GM12878 (cell line): ENCODE measurements at regions not wholly inside any gene's neighbourhood (a gene's known extent, or its start where the extent isn't known, plus 50 kb on each side); places are given as distances from the start of the nearest gene placed in this dataset.

Source experiments
- BRCA1 ChIP-seq: IDR thresholded peaks from 2 replicates; pipeline ENCODE4 v1.6.1; 2011; ENCODE audit warnings: low read depth, low read length, improper control_type of control experiment
- CEBPB ChIP-seq, 2 experiments: fragments of 150-350 bp in 1 of 2; IDR thresholded peaks; 2 replicates each; pipeline ENCODE4 v1.6.1; 2012 to 2014; ENCODE audit warnings: low read depth in 2 of 2, low read length in 2 of 2, borderline replicate concordance in 1 of 2, inconsistent platforms in 1 of 2
- CHD1 ChIP-seq: IDR thresholded peaks from 2 replicates; pipeline ENCODE4 v1.6.1; 2012; ENCODE audit warnings: low read depth, low read length, improper control_type of control experiment
- CREM ChIP-seq: IDR thresholded peaks from 2 replicates; pipeline ENCODE4 v1.6.1; 2014; ENCODE audit warnings: antibody characterized with exemption, low read depth
- EED ChIP-seq: sonication (generic); IDR thresholded peaks from 2 replicates; pipeline ENCODE4 v1.6.1; 2016; ENCODE audit warnings: antibody characterized with exemption, low read depth
- ETV6 ChIP-seq, 2 experiments: fragments of 450-650 bp in 1 of 2; IDR thresholded peaks in 1 of 2; conservative IDR thresholded peaks in 1 of 2; 2 replicates each; pipeline ENCODE4 v1.6.1; 2014; ENCODE audit warnings: antibody characterized with exemption in 1 of 2, borderline replicate concordance in 1 of 2, low read depth in 1 of 2, mild to moderate bottlenecking in 1 of 2, moderate library complexity in 1 of 2
- HDAC2 ChIP-seq: fragments of 200-600 bp; sonication (generic); IDR thresholded peaks from 2 replicates; pipeline ENCODE4 v1.6.1; 2017
- IKZF1 ChIP-seq: fragments of 450-650 bp; conservative IDR thresholded peaks from 2 replicates; pipeline ENCODE4 v1.6.1; 2017; ENCODE audit warnings: antibody characterized with exemption, mild to moderate bottlenecking
- IKZF2 ChIP-seq, 2 experiments: fragments of 450-650 bp; IDR thresholded peaks; 2 replicates each; pipeline ENCODE4 v1.6.1; 2017; ENCODE audit warnings: mild to moderate bottlenecking in 2 of 2, moderate library complexity in 2 of 2
- IRF4 ChIP-seq: IDR thresholded peaks from 2 replicates; pipeline ENCODE4 v1.6.1; 2011; ENCODE audit warnings: low read depth, low read length
- LARP7 ChIP-seq: fragments of 450-650 bp; IDR thresholded peaks from 2 replicates; pipeline ENCODE4 v1.6.1; 2017; ENCODE audit warnings: mild to moderate bottlenecking
- NBN ChIP-seq: fragments of 450-650 bp; IDR thresholded peaks from 2 replicates; pipeline ENCODE4 v1.6.1; 2016
- RCOR1 ChIP-seq: conservative IDR thresholded peaks from 2 replicates; pipeline ENCODE4 v1.6.1; 2012; ENCODE audit warnings: low read depth, low read length, improper control_type of control experiment
- REST ChIP-seq: IDR thresholded peaks from 2 replicates; pipeline ENCODE4 v1.6.1; 2012; ENCODE audit warnings: mild to moderate bottlenecking, low read depth, low read length
- SKIL ChIP-seq: fragments of 450-650 bp; IDR thresholded peaks from 2 replicates; pipeline ENCODE4 v1.6.1; 2017; ENCODE audit warnings: mild to moderate bottlenecking, low read depth, inconsistent platforms; ENCODE audit not compliant: poor library complexity, severe bottlenecking
- SMAD5 ChIP-seq: IDR thresholded peaks from 2 replicates; pipeline ENCODE4 v1.6.1; 2016; ENCODE audit warnings: antibody characterized with exemption, low read depth
- TBL1XR1 ChIP-seq: IDR thresholded peaks from 2 replicates; pipeline ENCODE4 v1.6.1; 2012; ENCODE audit warnings: low read depth, low read length, improper control_type of control experiment
- TCF7 ChIP-seq: IDR thresholded peaks from 2 replicates; pipeline ENCODE4 v1.6.1; 2014; ENCODE audit warnings: antibody characterized with exemption, borderline replicate concordance
- WRNIP1 ChIP-seq: IDR thresholded peaks from 2 replicates; pipeline ENCODE4 v1.6.1; 2011; ENCODE audit warnings: low read depth, low read length, improper control_type of control experiment, borderline replicate concordance
- TF ChIP-seq, protein P1 (sequence below): IDR thresholded peaks from 2 replicates; pipeline ENCODE4 v1.6.1; 2012; ENCODE audit warnings: low read length, inconsistent platforms
- TF ChIP-seq, protein P2 (sequence below): fragments of 450-650 bp; IDR thresholded peaks from 2 replicates; pipeline ENCODE4 v1.6.1; 2017; ENCODE audit warnings: low read depth, mild to moderate bottlenecking, moderate library complexity
- TF ChIP-seq, protein P3 (sequence below): IDR thresholded peaks from 2 replicates; pipeline ENCODE4 v1.6.1; 2011; ENCODE audit warnings: borderline replicate concordance, low read depth, mild to moderate bottlenecking, moderate library complexity, low read length; ENCODE audit not compliant: insufficient read depth, poor library complexity, severe bottlenecking

DNA sequence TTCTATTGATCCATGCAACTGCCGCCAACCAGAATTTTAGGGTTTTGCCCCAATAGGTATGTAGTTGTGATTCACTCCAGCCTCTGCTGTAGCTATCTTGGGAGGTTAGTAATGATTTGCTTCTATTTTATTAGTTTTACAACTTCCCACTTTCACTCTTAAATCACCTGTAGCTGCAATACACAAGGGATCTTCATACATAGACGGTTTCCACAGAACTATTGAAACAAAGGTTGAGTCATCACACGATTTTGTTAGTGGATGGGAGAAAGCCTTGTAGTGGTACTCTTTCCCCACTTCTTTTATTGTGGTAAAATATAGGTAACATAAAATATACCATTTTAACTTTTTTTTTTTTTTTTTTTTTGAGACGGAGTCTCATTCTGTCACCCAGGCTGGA lies 104.2 kb upstream of the SPRED2 start (continued):
- TF ChIP-seq REST (no peak), HDAC2 (no peak), TCF7 (peak; percentile 94), IKZF1 (peak; percentile 59; the same call in 1 of the 2 replicates), SMAD5 (no peak), RCOR1 (no peak), IRF4 (peak; percentile 49; the same call in 1 of the 2 replicates), IKZF2 (IDR thresholded peaks at IDR 0.05) (peak; percentile 66 to 83), LARP7 (no peak), CEBPB (IDR thresholded peaks at IDR 0.05; ENCODE audit: borderline replicate concordance in 1 of 2, low read depth in 2 of 2, low read length in 2 of 2) (0 out of 4 replicates have a peak, but pooled peaks of 1 of the 2 experiments have one; percentile 31), ETV6 (conservative IDR thresholded peaks at IDR 0.05 in 1 of 2, IDR thresholded peaks at IDR 0.05 in 1 of 2; ENCODE audit: borderline replicate concordance in 1 of 2, low read depth in 1 of 2) (peak in 1 of 2 experiments; percentile 77; a peak in 1 of 4 replicates), BRCA1 (no peak), WRNIP1 (no peak), CHD1 (no peak), NBN (peak; percentile 26; the same call in 1 of the 2 replicates), EED (peak; percentile 82), SKIL (peak; percentile 75), CREM (peak; percentile 56; the same call in 1 of the 2 replicates), TBL1XR1 (peak; percentile 62; the same call in 1 of the 2 replicates)
- TF ChIP-seq, protein P1, sequence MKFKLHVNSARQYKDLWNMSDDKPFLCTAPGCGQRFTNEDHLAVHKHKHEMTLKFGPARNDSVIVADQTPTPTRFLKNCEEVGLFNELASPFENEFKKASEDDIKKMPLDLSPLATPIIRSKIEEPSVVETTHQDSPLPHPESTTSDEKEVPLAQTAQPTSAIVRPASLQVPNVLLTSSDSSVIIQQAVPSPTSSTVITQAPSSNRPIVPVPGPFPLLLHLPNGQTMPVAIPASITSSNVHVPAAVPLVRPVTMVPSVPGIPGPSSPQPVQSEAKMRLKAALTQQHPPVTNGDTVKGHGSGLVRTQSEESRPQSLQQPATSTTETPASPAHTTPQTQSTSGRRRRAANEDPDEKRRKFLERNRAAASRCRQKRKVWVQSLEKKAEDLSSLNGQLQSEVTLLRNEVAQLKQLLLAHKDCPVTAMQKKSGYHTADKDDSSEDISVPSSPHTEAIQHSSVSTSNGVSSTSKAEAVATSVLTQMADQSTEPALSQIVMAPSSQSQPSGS = peak; percentile 79
- TF ChIP-seq, protein P2, sequence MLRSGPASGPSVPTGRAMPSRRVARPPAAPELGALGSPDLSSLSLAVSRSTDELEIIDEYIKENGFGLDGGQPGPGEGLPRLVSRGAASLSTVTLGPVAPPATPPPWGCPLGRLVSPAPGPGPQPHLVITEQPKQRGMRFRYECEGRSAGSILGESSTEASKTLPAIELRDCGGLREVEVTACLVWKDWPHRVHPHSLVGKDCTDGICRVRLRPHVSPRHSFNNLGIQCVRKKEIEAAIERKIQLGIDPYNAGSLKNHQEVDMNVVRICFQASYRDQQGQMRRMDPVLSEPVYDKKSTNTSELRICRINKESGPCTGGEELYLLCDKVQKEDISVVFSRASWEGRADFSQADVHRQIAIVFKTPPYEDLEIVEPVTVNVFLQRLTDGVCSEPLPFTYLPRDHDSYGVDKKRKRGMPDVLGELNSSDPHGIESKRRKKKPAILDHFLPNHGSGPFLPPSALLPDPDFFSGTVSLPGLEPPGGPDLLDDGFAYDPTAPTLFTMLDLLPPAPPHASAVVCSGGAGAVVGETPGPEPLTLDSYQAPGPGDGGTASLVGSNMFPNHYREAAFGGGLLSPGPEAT = peak; percentile 60
- TF ChIP-seq, protein P3, sequence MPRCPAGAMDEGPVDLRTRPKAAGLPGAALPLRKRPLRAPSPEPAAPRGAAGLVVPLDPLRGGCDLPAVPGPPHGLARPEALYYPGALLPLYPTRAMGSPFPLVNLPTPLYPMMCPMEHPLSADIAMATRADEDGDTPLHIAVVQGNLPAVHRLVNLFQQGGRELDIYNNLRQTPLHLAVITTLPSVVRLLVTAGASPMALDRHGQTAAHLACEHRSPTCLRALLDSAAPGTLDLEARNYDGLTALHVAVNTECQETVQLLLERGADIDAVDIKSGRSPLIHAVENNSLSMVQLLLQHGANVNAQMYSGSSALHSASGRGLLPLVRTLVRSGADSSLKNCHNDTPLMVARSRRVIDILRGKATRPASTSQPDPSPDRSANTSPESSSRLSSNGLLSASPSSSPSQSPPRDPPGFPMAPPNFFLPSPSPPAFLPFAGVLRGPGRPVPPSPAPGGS = peak; percentile 18
